H1 (cell line): ENCODE measurements at regions not wholly inside any gene's neighbourhood (a gene's known extent, or its start where the extent isn't known, plus 50 kb on each side); places are given as distances from the start of the nearest gene placed in this dataset.

Source experiments
- CTCF ChIA-PET: fragments of 300-600 bp; sonication (Branson Sonifier 250); formaldehyde crosslinking; loops from one replicate; lab custom pipeline; 2021; ENCODE audit not compliant: partially characterized antibody; lab: Charles Lee
- POLR2A ChIA-PET: fragments of 300-600 bp; sonication (Branson Sonifier 250); formaldehyde crosslinking; loops from one replicate; lab custom pipeline; 2021; ENCODE audit warnings: inconsistent platforms; ENCODE audit not compliant: partially characterized antibody; lab: Charles Lee
- DNase-seq, 2 experiments: peaks; one replicate each; pipeline versions ENCODE4 v3.0.0 to v3.0.0-alpha.2; 2010 to 2022; ENCODE audit warnings: low spot score in 2 of 2, low read depth in 1 of 2, mixed read lengths in 1 of 2
- FAIRE-seq: peaks from 2 replicates; lab custom pipeline; 2011; peaks lifted over from hg19 to GRCh38; lab: Jason Lieb, UNC
- H2AFZ ChIP-seq: 2 replicates; pipeline ENCODE4 v1.8.1; 2012; ENCODE audit warnings: low read length, inconsistent platforms
- H2AK5ac ChIP-seq: 2 replicates; pipeline ENCODE4 v1.6.1; 2013; ENCODE audit warnings: low read depth, low read length
- H2BK120ac ChIP-seq: replicated peaks from 2 replicates; pipeline ENCODE3; 2013; ENCODE audit warnings: low read depth, low read length, inconsistent platforms
- H2BK12ac ChIP-seq: 2 replicates; pipeline ENCODE4 v1.6.1; 2013; ENCODE audit warnings: low read depth, low read length
- H2BK15ac ChIP-seq: 2 replicates; pipeline ENCODE4 v1.6.1; 2013; ENCODE audit warnings: low read length
- H2BK20ac ChIP-seq: 2 replicates; pipeline ENCODE4 v1.6.1; 2013; ENCODE audit warnings: low read length
- H2BK5ac ChIP-seq: 2 replicates; pipeline ENCODE4 v1.6.1; 2013; ENCODE audit warnings: low read depth, low read length
- H3K14ac ChIP-seq: 2 replicates; pipeline ENCODE4 v1.6.1; 2013; ENCODE audit warnings: inconsistent platforms; ENCODE audit not compliant: insufficient read length
- H3K18ac ChIP-seq: 2 replicates; pipeline ENCODE4 v1.6.1; 2013; ENCODE audit warnings: low read length; ENCODE audit errors: extremely low read depth
- H3K23ac ChIP-seq: 2 replicates; pipeline ENCODE4 v1.6.1; 2013; ENCODE audit warnings: inconsistent platforms; ENCODE audit not compliant: insufficient read length
- H3K23me2 ChIP-seq: 2 replicates; pipeline ENCODE4 v1.6.1; 2013; ENCODE audit warnings: low read depth, low read length
- H3K27ac ChIP-seq: 2 replicates; pipeline ENCODE4 v1.6.1; 2011; ENCODE audit warnings: low read depth, low read length, inconsistent platforms
- H3K27me3 ChIP-seq, 4 experiments: replicated peaks in 1 of 4; 1 replicate in 1 of 4; 2 replicates in 3 of 4; pipeline versions ENCODE4 v1.6.1 to v1.8.1; 2011 to 2013; ENCODE audit warnings: low read length in 3 of 4, mild to moderate bottlenecking in 3 of 4, inconsistent platforms in 2 of 4, mixed read lengths in 2 of 4, moderate library complexity in 1 of 4; ENCODE audit not compliant: control insufficient read depth in 3 of 4, insufficient read depth in 3 of 4; ENCODE audit errors: extremely low read depth in 1 of 4
- H3K36me3 ChIP-seq, 4 experiments: 2 replicates each; pipeline versions ENCODE4 v1.6.1 to v1.8.1; 2011 to 2013; ENCODE audit warnings: mild to moderate bottlenecking in 4 of 4, low read length in 3 of 4, moderate library complexity in 2 of 4, control low read depth in 1 of 4, inconsistent platforms in 1 of 4; ENCODE audit not compliant: insufficient read depth in 4 of 4, control insufficient read depth in 2 of 4
- H3K4ac ChIP-seq: replicated peaks from 2 replicates; pipeline ENCODE3; 2013; ENCODE audit warnings: low read length, low read depth, mixed read lengths, inconsistent platforms; ENCODE audit not compliant: insufficient read length
- H3K4me1 ChIP-seq, 4 experiments: replicated peaks in 1 of 4; 1 replicate in 1 of 4; 2 replicates in 3 of 4; pipeline versions ENCODE4 v1.6.1 to v1.8.1; 2011 to 2013; ENCODE audit warnings: low read length in 3 of 4, inconsistent platforms in 2 of 4, mixed read lengths in 1 of 4; ENCODE audit not compliant: insufficient read depth in 4 of 4, control insufficient read depth in 3 of 4
- H3K4me2 ChIP-seq, 2 experiments: 2 replicates each; pipeline versions ENCODE4 v1.6.1 to v1.8.1; 2011 to 2013; ENCODE audit warnings: low read depth in 2 of 2, low read length in 2 of 2, control low read depth in 1 of 2, inconsistent platforms in 1 of 2, mild to moderate bottlenecking in 1 of 2; ENCODE audit not compliant: insufficient read depth in 1 of 2
- H3K4me3 ChIP-seq, 4 experiments: fragments of 200-600, 300-600 bp in 1 of 4; sonication (generic), shearing (Covaris generic), sonication (Bioruptor Twin) in 1 of 4; 2 replicates each; pipeline versions ENCODE4 v1.5.1 to v1.8.1; 2011 to 2016; ENCODE audit warnings: low read length in 4 of 4, low read depth in 3 of 4, control low read depth in 2 of 4, inconsistent platforms in 2 of 4, mild to moderate bottlenecking in 2 of 4, mixed read lengths in 1 of 4, moderate library complexity in 1 of 4; ENCODE audit not compliant: insufficient read depth in 2 of 4; ENCODE audit errors: extremely low read depth in 1 of 4
- H3K56ac ChIP-seq: replicated peaks from 2 replicates; pipeline ENCODE3; 2013; ENCODE audit warnings: low read depth, mild to moderate bottlenecking, mixed read lengths, low read length, inconsistent platforms; ENCODE audit not compliant: insufficient read length
- H3K79me1 ChIP-seq: 2 replicates; pipeline ENCODE4 v1.6.1; 2013; ENCODE audit warnings: low read depth, low read length, control low read depth
- H3K79me2 ChIP-seq, 2 experiments: 2 replicates each; pipeline versions ENCODE4 v1.6.1 to v1.8.1; 2012 to 2013; ENCODE audit warnings: low read length in 2 of 2, mild to moderate bottlenecking in 2 of 2, inconsistent platforms in 1 of 2; ENCODE audit not compliant: insufficient read depth in 2 of 2, control insufficient read depth in 1 of 2
- H3K9ac ChIP-seq, 4 experiments: replicated peaks in 1 of 4; 1 replicate in 1 of 4; 2 replicates in 3 of 4; pipeline versions ENCODE4 v1.6.1 to v1.8.1; 2011 to 2013; ENCODE audit warnings: low read depth in 3 of 4, low read length in 3 of 4, control low read depth in 2 of 4, mild to moderate bottlenecking in 2 of 4, moderate library complexity in 2 of 4, inconsistent platforms in 1 of 4; ENCODE audit errors: extremely low read depth in 1 of 4
- H3K9me3 ChIP-seq, 2 experiments: 2 replicates each; pipeline versions ENCODE4 v1.6.1 to v1.8.1; 2012 to 2013; ENCODE audit warnings: mild to moderate bottlenecking in 2 of 2, moderate library complexity in 2 of 2, control low read depth in 1 of 2, inconsistent platforms in 1 of 2, low read depth in 1 of 2, low read length in 1 of 2, mixed read lengths in 1 of 2; ENCODE audit not compliant: insufficient read depth in 2 of 2
- H4K20me1 ChIP-seq, 2 experiments: replicated peaks in 1 of 2; 2 replicates each; pipeline versions ENCODE3 to v1.8.1; 2011 to 2013; ENCODE audit warnings: inconsistent platforms in 2 of 2, low read length in 2 of 2, mild to moderate bottlenecking in 1 of 2; ENCODE audit not compliant: insufficient read depth in 2 of 2, control insufficient read depth in 1 of 2
- H4K5ac ChIP-seq: 2 replicates; pipeline ENCODE4 v1.6.1; 2013; ENCODE audit warnings: low read length, low read depth, mixed read lengths, inconsistent platforms; ENCODE audit not compliant: insufficient read length
- H4K8ac ChIP-seq: 2 replicates; pipeline ENCODE4 v1.8.0; 2013; ENCODE audit warnings: mild to moderate bottlenecking, moderate library complexity, low read length, inconsistent platforms; ENCODE audit not compliant: insufficient read depth; ENCODE audit errors: extremely low read depth
- H4K91ac ChIP-seq: replicated peaks from 2 replicates; pipeline ENCODE3; 2013; ENCODE audit warnings: low read length, mixed read lengths, inconsistent platforms; ENCODE audit not compliant: insufficient read length
- CHD1 ChIP-seq: IDR thresholded peaks from 2 replicates; pipeline ENCODE4 v1.6.1; 2012; ENCODE audit warnings: low read depth, low read length, improper control_type of control experiment
- WGBS, 2 experiments: shearing (Covaris generic) in 1 of 2; methylation state at CpG; one replicate each; pipeline versions ENCODE4 v1.1.6 to v1.1.7; 2013 to 2015; ENCODE audit warnings: low lambda C conversion rate in 2 of 2, mixed read lengths in 2 of 2, inconsistent platforms in 1 of 2, low coverage in 1 of 2, missing lambda C conversion rate in 1 of 2; ENCODE audit not compliant: insufficient replicate concordance in 2 of 2, insufficient coverage in 1 of 2, insufficient read length in 1 of 2; ENCODE audit errors: extremely low coverage in 1 of 2, missing lambda C conversion rate in 1 of 2; 5-methylcytosine and 5-hydroxymethylcytosine counted together

DNA sequence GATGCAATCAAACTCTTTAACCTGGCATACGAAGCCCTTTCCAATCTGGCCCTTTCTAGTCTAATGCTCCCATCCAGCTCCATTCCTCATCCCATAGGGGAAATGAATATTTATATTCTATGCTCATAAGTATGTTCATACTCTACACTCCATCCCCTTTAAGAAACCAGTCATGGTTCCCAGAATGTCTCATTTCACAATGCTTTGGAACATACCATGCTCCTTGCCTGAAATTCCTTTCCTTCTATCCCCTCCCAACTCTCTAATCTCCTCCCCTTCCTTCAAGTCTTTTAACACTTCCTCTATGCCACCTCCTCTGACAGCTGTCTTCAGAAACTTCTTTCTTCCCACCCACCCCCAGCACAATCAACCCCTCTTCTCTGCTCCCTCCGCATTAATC lies 207.0 kb upstream of the CAND1 start:
- no peak overlapping the region for H2BK15ac ChIP-seq
- peaks cover 0 to 2% (median 0%) of the 10 kb centered on the region in 4 experiments; a peak in 1 of 7 replicates for H3K4me1 ChIP-seq
- H3K4me3 ChIP-seq, result no peak overlapping the region
- H3K23ac ChIP-seq, result no peak overlapping the region
- H3K36me3 ChIP-seq, result no peaks in the 10 kb centered on the region
- no peak for TF ChIP-seq CHD1
- peaks cover 0 to 17% of the 10 kb centered on the region in 2 experiments; a peak in 2 of 4 replicates for H3K79me2 ChIP-seq
- H2BK12ac ChIP-seq, result no peak overlapping the region
- no peak overlapping the region for H2BK20ac ChIP-seq
- no peak overlapping the region for H3K4ac ChIP-seq
- H3K27ac ChIP-seq, result no peak overlapping the region; the same call in 1 of the 2 replicates
- no peak overlapping the region for H4K8ac ChIP-seq
- H3K4me2 ChIP-seq, result no peak overlapping the region
- FAIRE-seq (no peak), DNase-seq (no peak)
- H3K14ac ChIP-seq, result no peak overlapping the region
- no peak overlapping the region for H2AK5ac ChIP-seq
- no peak overlapping the region for H2AFZ ChIP-seq
- H4K5ac ChIP-seq, result no peak overlapping the region
- H3K27me3 ChIP-seq, result no peaks in the 10 kb centered on the region
- WGBS, 2 experiments, result 92% methylated on average over 2 of the region's 2 CpGs; no CpG with 5 or more reads in 1 of the 2 experiments
- no peaks in the 10 kb centered on the region for H4K20me1 ChIP-seq
- H3K9me3 ChIP-seq, result no peaks in the 10 kb centered on the region
- 0 out of 2 replicates have a peak, but pooled peaks cover 5% of the 10 kb centered on the region for H3K79me1 ChIP-seq
- no peak overlapping the region for H3K56ac ChIP-seq
- no peaks in the 10 kb centered on the region for H3K23me2 ChIP-seq
- no peak overlapping the region for H3K9ac ChIP-seq
- CTCF ChIA-PET, result interaction anchor here (2.1 kb wide), 1 partner anchor 36 kb away, joined by 10 read pairs; no protein-coding TSS in a partner anchor
- POLR2A ChIA-PET, result no interaction called here
- H4K91ac ChIP-seq, result no peak overlapping the region
- no peak overlapping the region for H2BK120ac ChIP-seq
- no peak overlapping the region for H3K18ac ChIP-seq
- H2BK5ac ChIP-seq, result no peak overlapping the region
